Inflammatory macrophage (primary cell): ENCODE measurements at regions not wholly inside any gene's neighbourhood (a gene's known extent, or its start where the extent isn't known, plus 50 kb on each side); places are given as distances from the start of the nearest gene placed in this dataset.
A peak's percentile ranks its signal among the peaks of the same experiment; 100 is the strongest.
"Not testable (repeated sequence)": the region's sequence is repeated elsewhere in the genome, so short reads cannot be mapped to it uniquely, and the experiment has no call there.

ENCODE experiments used
- DNase-seq, 2 donors: peaks; one replicate each; pipeline ENCODE4 v3.0.0-alpha.2; 2020 to 2022

- no peak for DNase-seq
These were observed 456.0 kb downstream of the USP25 start for GRCh38 chr21:16185766-16186165.

GRCh38 chr21:16186742-16187141 is 457.0 kb downstream of the USP25 start:
- no peak for DNase-seq

- no peak for DNase-seq
These were observed 458.0 kb downstream of the USP25 start for GRCh38 chr21:16187603-16188301.

GRCh38 chr21:16192902-16193301 is 463.1 kb downstream of the USP25 start:
- DNase-seq: peak in 1 of 2 donors; percentile 37

- peak in 1 of 2 donors; percentile 3 for DNase-seq
These were observed 463.8 kb downstream of the USP25 start for GRCh38 chr21:16193496-16194094.

- DNase-seq: peak; percentile 82 to 94
These were observed 464.5 kb downstream of the USP25 start for GRCh38 chr21:16194095-16194787.

GRCh38 chr21:16194788-16195537 is 465.2 kb downstream of the USP25 start:
- DNase-seq: peak; percentile 7 to 21

GRCh38 chr21:16195538-16195910 is 465.7 kb downstream of the USP25 start:
- peak; percentile 40 to 59 for DNase-seq

GRCh38 chr21:16196001-16196400 is 466.2 kb downstream of the USP25 start:
- DNase-seq: peak in 1 of 2 donors; percentile 13

GRCh38 chr21:16198546-16198945 is 468.8 kb downstream of the USP25 start:
- no peak for DNase-seq

GRCh38 chr21:16199539-16199938 is 469.8 kb downstream of the USP25 start:
- DNase-seq: no peak

GRCh38 chr21:16201718-16202117 is 471.9 kb downstream of the USP25 start:
- no peak for DNase-seq

- DNase-seq: no peak
These were observed 475.7 kb downstream of the USP25 start for GRCh38 chr21:16205527-16205926.

GRCh38 chr21:16211339-16212303 is 481.8 kb downstream of the USP25 start:
- DNase-seq: no peak

GRCh38 chr21:16213518-16213917 is 483.7 kb downstream of the USP25 start:
- DNase-seq: no peak

GRCh38 chr21:16215193-16215592 is 485.4 kb downstream of the USP25 start:
- no peak for DNase-seq

- DNase-seq: no peak
These were observed 485.9 kb downstream of the USP25 start for GRCh38 chr21:16215663-16216183.

- DNase-seq: no peak
These were observed 486.6 kb downstream of the USP25 start for GRCh38 chr21:16216288-16216962.

GRCh38 chr21:16218682-16219343 is 489.0 kb downstream of the USP25 start:
- DNase-seq: no peak

GRCh38 chr21:16224756-16225155 is 495.0 kb downstream of the USP25 start:
- not testable (repeated sequence) for DNase-seq
